GM12873 (cell line): ENCODE measurements at regions not wholly inside any gene's neighbourhood (a gene's known extent, or its start where the extent isn't known, plus 50 kb on each side); places are given as distances from the start of the nearest gene placed in this dataset.

Experiments
- TF ChIP-seq, protein P1 (sequence below): IDR thresholded peaks from 2 replicates; pipeline ENCODE4 v1.5.1; 2012; ENCODE audit warnings: low read depth, mild to moderate bottlenecking, moderate library complexity, low read length, control low read depth; ENCODE audit not compliant: insufficient read depth; ENCODE audit errors: missing control alignments

DNA sequence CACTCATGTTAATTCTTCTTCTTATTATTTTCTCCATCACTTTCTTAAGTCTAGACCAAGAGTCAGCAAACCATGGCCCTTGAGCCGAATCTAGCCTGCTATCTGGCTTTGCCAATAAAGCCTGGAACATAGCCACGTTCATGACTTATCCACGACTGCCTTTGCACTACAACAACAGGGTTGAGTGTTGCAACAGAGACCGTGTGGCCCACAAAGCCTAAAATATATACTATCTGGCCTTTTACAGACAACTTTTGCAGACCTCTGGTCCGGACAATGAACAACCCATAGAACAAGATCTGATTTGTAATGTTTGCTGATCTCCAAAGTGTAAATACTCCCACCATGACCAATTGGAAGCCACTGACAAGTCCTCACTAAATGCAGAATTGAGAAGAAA, 140.5 kb upstream of the CDYL start:
- TF ChIP-seq, protein P1, sequence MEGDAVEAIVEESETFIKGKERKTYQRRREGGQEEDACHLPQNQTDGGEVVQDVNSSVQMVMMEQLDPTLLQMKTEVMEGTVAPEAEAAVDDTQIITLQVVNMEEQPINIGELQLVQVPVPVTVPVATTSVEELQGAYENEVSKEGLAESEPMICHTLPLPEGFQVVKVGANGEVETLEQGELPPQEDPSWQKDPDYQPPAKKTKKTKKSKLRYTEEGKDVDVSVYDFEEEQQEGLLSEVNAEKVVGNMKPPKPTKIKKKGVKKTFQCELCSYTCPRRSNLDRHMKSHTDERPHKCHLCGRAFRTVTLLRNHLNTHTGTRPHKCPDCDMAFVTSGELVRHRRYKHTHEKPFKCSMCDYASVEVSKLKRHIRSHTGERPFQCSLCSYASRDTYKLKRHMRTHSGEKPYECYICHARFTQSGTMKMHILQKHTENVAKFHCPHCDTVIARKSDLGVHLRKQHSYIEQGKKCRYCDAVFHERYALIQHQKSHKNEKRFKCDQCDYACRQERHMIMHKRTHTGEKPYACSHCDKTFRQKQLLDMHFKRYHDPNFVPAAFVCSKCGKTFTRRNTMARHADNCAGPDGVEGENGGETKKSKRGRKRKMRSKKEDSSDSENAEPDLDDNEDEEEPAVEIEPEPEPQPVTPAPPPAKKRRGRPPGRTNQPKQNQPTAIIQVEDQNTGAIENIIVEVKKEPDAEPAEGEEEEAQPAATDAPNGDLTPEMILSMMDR = no peak

DNA sequence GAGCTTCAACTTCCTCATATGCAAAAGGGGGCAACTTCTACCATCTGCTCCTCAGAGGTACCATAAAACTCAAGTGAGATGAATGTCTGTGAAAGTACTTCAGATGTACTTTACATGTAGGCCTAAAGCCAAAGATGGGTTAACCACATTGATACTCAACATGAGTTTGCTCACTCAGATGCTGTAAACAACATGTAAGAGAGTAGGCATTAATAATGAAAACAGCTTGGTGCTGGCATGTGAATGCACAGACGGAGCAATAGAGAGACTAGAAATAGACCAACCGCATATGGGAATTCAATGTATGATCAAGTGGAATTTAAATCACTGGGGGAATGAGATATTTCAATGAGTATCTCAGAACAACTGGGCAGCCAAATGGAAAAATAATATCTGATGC, 143.8 kb upstream of the CDYL start:
- TF ChIP-seq, protein P1 = no peak

DNA sequence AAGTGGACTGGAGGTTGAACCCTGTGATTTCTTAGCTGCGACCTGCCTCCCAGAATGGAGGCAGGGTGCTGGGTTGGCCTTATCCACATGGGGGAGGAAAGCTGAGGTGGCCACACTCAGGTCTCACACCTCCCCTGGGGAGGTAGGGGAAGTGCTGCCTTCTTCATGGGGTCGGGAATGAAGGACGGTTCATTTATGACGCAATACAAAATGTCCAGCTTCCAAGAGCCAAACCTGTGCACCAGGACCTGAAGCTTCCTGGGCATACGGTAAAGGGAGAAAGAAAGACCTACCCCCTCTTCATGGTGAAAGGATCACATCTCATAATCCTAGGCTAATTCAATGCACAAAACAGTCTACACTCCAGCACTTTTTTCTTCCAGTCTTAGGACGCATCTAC, 150.6 kb upstream of the CDYL start:
- TF ChIP-seq, protein P1 = no peak

DNA sequence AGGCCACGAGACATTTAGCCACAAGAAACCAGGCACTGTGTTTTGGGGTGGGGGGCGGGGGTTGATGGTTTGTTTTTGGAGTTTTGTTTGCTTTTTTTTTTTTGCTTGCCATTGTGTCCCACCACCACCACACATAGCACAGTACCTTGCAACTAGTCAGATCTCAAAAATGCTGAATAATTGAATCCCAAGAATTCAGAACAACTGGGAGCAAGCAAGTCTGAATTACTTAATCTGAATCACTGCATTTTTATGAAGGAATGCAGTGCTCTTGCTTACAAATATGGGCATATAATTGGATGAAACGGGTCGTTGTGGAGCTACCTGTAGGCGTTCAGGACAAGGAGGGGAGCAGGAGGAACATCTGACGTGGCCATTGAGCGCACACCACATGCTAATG, 151.5 kb upstream of the CDYL start:
- TF ChIP-seq, protein P1 = no peak

DNA sequence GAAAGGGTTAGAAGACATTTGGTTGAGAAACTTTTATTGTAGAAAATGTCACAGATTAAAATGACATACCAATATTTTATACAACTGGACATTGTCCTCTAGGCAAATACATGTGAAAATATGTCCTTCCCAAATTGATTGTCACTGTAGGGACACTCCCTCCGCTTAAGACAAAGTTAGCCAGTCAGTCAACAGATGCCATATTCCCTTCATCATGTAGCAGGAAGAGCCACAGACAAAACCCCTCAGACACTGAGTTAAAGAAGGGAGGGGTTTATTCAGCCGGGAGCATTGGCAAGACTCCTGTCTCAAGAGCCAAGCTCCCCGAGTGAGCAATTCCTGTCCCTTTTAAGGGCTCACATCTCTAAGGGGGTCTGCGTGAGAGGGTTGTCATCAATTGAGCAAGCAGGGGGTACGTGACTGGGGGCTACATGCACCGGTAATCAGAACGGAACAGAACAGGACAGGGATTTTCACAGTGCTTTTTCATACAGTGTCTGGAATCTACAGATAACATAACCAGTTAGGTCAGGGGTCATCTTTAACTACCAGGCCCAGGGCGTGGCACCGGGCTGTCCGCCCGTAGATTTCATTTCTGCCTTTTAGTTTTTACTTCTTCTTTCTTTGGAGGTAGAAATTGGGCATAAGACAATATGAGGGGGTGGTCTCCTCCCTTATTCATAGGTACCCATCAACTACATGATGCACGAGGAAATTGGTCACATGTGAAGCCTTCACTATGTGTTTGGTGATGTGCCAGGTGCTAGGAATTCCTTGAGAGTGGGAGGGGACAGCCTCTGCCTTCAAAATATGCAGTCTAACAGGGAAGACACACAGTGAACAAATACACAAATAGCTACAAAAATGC, 155.7 kb upstream of the CDYL start:
- TF ChIP-seq, protein P1 = no peak

DNA sequence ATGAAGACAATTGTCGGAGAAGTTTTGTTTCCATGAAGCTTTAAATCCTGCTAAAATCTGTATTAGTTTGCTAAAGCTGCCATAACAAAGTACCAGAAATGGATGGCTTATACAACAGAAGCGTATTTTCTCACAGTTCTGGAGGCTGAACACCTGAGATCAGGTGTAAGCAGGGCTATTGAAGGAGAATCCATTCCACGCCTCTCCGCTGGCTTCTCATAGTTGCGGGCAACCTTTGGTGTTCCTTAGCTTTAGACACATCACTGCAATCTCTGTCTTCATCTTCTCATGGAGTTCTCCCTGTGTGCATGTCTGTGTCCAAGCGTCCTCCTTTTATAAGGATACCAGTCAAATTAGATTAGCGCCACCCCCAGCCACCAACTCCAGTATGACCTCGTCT, 159.9 kb upstream of the CDYL start:
- TF ChIP-seq, protein P1 = no peak

DNA sequence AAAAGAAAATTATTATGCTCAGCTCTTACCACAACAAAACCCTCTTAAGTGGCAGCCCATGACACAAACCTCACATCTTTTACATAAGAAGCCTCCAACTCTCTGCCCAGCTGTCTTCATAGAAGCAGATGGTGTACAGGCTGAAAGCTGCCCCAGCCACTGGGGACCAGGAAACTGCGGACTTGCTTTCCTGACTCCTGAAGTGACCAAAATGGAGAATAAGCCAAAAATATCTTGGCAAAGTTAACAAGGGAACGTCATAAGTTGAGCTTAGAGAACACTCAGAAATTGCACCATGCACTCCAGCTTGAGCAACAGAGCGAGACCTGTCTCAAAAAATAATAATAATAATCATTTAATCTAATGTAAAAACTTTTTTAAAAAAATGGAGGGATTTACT, 160.3 kb upstream of the CDYL start:
- TF ChIP-seq, protein P1 = no peak
